Omental fat pad (tissue), 3 donors: ENCODE measurements at regions not wholly inside any gene's neighbourhood (a gene's known extent, or its start where the extent isn't known, plus 50 kb on each side); places are given as distances from the start of the nearest gene placed in this dataset.

Source experiments
- ATAC-seq: fragments of 150-250 bp; one replicate; pipeline ENCODE4 v1.9.1; 2016; ENCODE audit warnings: mild to moderate bottlenecking, moderate library complexity; ENCODE audit not compliant: low FRiP score
- DNase-seq: peaks from one replicate; pipeline ENCODE4 v3.0.0-alpha.2; 2019; ENCODE audit warnings: low spot score
- TF ChIP-seq, protein P1 (sequence below), 3 donors: fragments of 450-650 bp; IDR thresholded peaks; one replicate each; pipeline ENCODE4 v1.5.1; 2016 to 2017; ENCODE audit warnings: antibody characterized with exemption in 3 of 3, mild to moderate bottlenecking in 3 of 3, moderate library complexity in 2 of 3

DNA sequence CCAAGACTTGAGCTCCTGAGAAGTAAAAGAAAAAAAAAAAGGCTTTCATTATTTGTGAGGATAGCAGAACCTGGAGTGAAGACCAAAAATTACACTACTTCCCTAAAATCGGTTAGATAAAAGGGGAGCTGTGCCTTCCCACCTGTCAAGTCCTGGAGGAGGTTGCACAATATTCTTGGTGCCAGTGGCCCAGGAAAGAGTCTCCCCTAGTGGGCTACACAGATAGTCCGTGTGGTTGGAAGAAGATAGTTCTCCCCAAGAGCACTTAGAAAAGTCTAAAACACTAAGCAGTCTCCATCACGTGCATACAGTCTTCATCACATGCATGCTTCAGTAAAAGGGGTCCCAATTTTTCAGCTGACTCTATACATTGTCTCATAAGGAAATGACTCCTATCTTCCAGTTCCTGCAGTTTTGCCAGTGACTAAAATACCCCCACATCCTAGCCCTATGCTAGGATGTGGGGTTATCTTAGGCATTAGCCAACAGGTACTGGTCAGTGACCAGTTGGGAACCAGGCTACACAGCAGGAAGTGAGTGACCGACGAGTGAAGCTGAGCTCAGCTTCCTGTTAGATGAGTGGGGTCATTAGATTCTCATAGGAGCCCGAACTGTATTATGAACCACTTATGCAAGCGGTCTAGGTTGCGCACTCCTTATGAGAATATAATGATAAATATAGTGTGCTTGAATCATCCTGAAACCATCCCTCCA is 199.5 kb upstream of the FAM83B start:
- no peak for ATAC-seq
- DNase-seq: no peak
- TF ChIP-seq, protein P1, sequence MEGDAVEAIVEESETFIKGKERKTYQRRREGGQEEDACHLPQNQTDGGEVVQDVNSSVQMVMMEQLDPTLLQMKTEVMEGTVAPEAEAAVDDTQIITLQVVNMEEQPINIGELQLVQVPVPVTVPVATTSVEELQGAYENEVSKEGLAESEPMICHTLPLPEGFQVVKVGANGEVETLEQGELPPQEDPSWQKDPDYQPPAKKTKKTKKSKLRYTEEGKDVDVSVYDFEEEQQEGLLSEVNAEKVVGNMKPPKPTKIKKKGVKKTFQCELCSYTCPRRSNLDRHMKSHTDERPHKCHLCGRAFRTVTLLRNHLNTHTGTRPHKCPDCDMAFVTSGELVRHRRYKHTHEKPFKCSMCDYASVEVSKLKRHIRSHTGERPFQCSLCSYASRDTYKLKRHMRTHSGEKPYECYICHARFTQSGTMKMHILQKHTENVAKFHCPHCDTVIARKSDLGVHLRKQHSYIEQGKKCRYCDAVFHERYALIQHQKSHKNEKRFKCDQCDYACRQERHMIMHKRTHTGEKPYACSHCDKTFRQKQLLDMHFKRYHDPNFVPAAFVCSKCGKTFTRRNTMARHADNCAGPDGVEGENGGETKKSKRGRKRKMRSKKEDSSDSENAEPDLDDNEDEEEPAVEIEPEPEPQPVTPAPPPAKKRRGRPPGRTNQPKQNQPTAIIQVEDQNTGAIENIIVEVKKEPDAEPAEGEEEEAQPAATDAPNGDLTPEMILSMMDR (IDR thresholded peaks at IDR 0.05): no peak

DNA sequence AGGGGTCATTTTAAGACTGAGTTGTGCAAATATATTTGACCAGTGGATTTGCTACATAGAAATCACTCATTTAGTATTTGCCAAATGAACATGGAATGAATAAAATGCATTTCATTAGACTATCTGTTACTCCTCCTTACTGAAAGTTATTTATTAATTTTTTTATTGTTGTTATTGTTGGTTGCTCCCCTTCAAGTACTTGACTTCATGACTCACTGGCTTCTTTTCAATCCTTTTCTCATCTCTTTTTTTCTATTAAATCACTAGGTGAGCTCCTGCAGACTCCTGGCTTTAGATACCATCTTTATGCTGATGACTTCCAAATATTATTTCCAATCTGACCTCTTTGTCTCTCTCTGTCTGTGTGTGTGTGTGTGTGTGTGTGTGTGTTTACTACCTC is 192.2 kb upstream of the FAM83B start:
- ATAC-seq (no peak), DNase-seq (no peak)
- TF ChIP-seq, protein P1 (IDR thresholded peaks at IDR 0.05): no peak

DNA sequence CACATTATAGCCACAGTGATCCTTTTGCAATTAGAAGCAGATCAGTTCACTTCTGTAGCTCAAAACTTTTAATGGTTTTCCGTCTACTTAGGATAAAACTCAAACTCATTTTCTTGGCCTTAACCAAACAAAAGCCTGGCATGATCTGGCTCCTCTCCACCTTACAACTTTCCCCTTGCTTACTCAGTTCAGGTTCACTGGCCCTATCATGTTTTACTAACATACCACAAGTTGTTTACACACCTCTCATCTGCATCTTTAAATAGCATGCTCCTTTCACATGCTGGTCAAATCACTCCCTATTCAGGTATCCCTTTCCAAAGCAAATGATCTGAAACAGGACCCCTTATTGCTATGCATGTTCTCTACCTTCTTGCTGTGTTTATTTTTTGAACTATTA is 191.4 kb upstream of the FAM83B start:
- TF ChIP-seq, protein P1 (IDR thresholded peaks at IDR 0.05): no peak
- ATAC-seq: no peak
- no peak for DNase-seq

DNA sequence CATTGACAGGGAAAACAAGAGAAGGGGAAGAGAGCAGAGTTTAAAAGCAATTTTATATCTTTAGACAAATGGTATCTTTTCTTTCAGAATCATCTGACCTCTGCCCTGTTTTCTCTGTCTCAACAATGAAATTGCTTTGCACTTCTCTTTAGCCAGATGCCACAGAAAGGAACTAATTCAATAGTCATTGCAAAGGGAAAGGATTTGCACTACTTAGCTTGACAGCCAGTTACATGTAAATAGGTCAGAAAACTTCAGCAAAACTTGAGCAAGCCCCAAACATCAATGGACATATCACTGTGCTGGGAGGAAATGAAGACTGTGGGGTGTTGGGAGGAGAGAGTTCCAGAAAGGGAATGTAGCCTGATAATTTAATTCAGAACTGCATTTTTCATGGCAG is 181.3 kb upstream of the FAM83B start:
- ATAC-seq (no peak), DNase-seq (no peak)
- TF ChIP-seq, protein P1 (IDR thresholded peaks at IDR 0.05): no peak

DNA sequence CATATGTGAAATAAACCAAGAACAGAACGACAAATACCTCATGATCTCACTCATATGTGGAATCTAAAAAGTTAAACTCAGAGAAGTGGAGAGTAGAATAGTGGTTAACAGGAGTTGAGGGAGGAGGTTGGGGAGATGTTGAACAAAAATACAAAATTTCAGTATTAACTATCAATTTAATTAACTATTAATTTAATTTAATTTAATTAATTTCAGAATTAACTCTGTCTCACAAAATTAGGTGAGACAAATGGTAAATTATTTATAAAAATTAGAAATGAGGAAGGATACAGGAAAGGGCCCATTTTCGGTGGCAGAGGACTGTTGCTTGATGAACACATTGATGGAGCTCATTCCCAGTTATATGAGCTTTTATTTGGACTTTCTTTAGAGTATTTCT is 166.0 kb upstream of the FAM83B start:
- TF ChIP-seq, protein P1 (IDR thresholded peaks at IDR 0.05): no peak
- no peak for DNase-seq
- no peak for ATAC-seq

DNA sequence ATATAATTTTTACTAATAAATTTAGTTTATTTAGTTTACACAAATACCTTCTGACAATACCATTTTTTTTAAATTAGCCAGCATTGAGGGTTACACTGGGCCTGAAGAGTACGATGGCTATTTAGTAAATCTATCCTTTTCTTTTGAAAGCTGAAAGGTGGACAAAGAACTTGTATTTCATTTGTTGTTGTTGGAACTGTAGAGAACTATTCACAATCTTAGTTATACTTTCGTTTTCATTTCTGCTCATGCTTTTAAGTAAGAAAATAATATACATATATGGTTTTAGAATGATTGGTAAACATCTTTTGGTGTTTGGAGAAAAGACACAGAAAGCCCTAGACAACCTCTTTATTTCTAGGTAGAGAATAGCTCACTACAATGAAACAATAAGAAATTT is 165.3 kb upstream of the FAM83B start:
- DNase-seq (no peak), ATAC-seq (no peak)
- TF ChIP-seq, protein P1 (IDR thresholded peaks at IDR 0.05): no peak

DNA sequence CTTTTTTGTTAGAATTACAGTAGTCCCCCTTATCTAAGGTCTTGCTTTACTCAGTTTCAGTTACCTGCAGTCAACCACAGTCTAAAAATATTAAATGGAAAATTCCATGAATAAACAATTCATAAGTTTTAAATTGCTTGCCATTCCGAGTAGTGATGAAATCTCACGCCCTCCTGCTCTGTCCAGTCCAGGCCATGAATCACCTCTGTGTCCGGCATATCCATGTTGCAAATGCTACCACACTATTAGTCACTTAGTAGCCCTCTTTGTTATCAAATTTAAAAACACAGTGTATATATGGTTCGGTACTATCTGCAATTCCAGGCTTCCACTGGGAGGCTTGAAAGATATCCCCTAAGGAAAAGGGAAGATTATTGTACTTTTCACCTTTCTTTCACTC is 164.6 kb upstream of the FAM83B start:
- no peak for DNase-seq
- ATAC-seq: no peak
- TF ChIP-seq, protein P1 (IDR thresholded peaks at IDR 0.05): no peak
